NCI-H187 treated with DMSO at 0.1 percent for 48 hours (cell line): ENCODE measurements at regions not wholly inside any gene's neighbourhood (a gene's known extent, or its start where the extent isn't known, plus 50 kb on each side); places are given as distances from the start of the nearest gene placed in this dataset.

ENCODE experiments used
- DNase-seq: peaks from one replicate; lab custom pipeline; 2025; lab: John Stamatoyannopoulos, UW

GRCh38 chr19:34118879-34119748, 53.2 kb upstream of the LSM14A start:
- DNase-seq, result no peak

- DNase-seq, result no peak
These were observed 52.2 kb upstream of the LSM14A start for GRCh38 chr19:34120141-34120540.

- no peak for DNase-seq
These were observed 51.3 kb upstream of the LSM14A start for GRCh38 chr19:34120846-34121639.
